GM20000 (cell line): ENCODE measurements at regions not wholly inside any gene's neighbourhood (a gene's known extent, or its start where the extent isn't known, plus 50 kb on each side); places are given as distances from the start of the nearest gene placed in this dataset.
A peak's percentile ranks its signal among the peaks of the same experiment; 100 is the strongest.

Experiments
- DNase-seq: peaks from one replicate; pipeline ENCODE4 v3.0.0; 2012; ENCODE audit warnings: low spot score
- TF ChIP-seq, protein P1 (sequence below): IDR thresholded peaks from 2 replicates; pipeline ENCODE4 v1.5.1; 2012; ENCODE audit warnings: mild to moderate bottlenecking, control low read depth; ENCODE audit errors: extremely low read depth, missing control alignments

DNA sequence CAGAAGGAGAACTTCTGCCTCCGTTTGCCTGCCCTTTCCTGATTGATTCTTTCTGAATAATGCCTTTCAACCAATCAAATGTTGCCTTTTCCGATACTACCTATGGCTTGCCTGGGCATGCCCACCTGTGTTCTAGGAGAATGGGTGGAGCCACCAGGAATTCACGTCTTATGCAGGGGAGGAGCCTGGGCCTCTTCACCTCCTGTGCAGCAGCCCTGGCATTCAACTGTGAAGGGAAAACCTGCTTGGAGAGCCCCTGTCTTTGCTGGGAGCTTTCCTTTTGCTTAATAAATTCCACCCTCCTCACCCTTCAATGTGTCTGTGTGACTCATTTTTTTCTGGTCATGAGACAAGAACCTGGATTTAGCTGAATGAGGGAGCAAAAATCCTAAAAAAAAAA is 730.7 kb downstream of the UQCRFS1 start:
- DNase-seq, result no peak
- TF ChIP-seq, protein P1, sequence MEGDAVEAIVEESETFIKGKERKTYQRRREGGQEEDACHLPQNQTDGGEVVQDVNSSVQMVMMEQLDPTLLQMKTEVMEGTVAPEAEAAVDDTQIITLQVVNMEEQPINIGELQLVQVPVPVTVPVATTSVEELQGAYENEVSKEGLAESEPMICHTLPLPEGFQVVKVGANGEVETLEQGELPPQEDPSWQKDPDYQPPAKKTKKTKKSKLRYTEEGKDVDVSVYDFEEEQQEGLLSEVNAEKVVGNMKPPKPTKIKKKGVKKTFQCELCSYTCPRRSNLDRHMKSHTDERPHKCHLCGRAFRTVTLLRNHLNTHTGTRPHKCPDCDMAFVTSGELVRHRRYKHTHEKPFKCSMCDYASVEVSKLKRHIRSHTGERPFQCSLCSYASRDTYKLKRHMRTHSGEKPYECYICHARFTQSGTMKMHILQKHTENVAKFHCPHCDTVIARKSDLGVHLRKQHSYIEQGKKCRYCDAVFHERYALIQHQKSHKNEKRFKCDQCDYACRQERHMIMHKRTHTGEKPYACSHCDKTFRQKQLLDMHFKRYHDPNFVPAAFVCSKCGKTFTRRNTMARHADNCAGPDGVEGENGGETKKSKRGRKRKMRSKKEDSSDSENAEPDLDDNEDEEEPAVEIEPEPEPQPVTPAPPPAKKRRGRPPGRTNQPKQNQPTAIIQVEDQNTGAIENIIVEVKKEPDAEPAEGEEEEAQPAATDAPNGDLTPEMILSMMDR, result no peak

DNA sequence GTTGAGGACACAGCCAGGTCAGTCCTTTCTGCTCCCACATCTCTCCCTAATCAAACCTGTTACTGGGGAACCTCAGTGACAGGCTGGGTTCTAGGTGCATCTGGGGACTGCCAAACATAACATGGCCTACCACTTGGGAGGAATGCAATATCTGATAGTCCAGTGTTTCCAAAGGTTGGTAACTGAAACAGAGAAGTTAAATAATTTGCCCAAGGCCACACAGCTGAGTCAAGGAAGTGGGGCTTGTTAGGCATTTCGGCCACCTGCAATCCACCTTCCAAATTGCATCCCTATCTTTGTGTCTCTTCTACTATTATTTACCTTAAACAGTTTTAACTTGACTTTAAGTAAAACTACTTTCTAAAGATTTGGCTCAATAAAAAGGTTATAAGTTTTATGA is 731.3 kb downstream of the UQCRFS1 start:
- no peak for DNase-seq
- TF ChIP-seq, protein P1, result no peak

DNA sequence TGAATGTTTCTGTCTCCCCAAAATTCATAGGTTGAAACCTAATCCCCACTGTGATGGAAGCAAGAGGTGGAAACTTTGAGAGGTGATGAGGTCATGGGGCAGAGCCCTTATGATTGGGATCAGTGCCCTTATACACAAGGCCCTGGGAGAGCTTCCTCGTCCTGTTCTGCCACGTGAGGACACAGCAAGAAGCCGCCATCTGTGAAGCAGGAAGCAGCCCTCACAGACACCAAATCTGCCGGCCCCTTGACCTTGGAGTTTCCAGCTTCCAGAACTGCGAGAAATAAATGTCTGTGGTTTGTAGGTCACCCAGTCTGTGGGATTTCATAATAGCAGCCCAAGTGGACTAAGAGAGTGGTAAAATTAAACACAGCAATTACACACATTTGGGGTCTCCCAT is 737.4 kb downstream of the UQCRFS1 start:
- TF ChIP-seq, protein P1, result no peak
- DNase-seq, result no peak

GRCh38 chr19:28472843-28473242 is 740.1 kb downstream of the UQCRFS1 start:
- DNase-seq, result no peak
- TF ChIP-seq, protein P1, result no peak

DNA sequence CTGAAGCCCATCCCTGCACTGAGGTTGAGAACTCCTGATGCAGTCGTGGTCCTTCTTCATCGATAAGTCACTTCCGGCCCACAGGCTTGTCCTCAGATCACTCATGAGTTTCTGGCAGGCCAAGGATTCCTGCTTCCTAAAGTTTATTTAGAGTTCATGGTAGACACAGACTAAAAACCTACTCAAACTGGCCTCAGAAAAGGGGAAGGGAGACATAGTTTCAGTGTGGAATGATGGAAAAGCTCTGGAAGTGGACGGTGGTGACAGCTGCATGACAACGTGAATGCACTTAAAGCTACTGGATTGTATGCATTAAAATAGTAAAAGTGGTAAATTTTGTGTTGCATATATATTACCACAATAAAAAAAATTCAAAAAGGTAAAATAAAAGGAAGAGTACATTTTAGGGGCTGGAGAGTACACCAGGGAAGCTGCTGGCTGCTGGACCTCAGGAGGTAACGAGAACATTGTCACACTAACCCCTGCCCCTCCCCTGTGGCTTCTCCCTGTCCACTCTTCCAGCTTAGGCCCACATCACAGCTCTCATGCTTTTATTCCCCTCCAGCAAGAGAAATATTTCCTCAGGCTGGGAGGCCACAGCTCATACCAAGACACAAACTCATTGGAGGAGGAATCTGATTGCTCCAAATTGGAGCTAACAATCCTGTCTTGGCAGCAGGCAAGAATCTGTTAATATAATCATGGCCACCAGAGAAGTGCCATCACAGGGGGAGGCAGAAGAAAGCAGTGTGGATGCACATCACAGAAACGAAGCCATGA is 741.0 kb downstream of the UQCRFS1 start:
- DNase-seq, result no peak
- TF ChIP-seq, protein P1, result no peak

DNA sequence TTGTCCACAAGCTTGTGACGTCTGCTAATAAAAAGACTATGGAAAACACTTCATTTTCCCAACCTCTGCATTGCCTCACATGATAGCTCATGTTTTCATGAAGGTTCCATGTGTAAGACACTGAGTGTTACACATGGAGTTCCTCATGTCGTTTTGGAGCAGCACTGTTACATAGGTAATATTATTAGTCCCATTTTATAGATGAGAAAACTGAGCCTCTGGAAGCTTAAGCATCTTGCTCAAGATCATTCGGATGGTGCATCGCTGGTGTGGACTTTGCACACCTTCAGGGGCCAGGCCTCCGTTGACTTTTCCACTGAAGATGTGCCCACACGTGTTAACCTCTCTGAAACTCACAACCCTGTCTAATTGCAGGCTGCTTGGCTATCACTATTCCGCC is 743.4 kb downstream of the UQCRFS1 start:
- DNase-seq, result no peak
- TF ChIP-seq, protein P1, result no peak

DNA sequence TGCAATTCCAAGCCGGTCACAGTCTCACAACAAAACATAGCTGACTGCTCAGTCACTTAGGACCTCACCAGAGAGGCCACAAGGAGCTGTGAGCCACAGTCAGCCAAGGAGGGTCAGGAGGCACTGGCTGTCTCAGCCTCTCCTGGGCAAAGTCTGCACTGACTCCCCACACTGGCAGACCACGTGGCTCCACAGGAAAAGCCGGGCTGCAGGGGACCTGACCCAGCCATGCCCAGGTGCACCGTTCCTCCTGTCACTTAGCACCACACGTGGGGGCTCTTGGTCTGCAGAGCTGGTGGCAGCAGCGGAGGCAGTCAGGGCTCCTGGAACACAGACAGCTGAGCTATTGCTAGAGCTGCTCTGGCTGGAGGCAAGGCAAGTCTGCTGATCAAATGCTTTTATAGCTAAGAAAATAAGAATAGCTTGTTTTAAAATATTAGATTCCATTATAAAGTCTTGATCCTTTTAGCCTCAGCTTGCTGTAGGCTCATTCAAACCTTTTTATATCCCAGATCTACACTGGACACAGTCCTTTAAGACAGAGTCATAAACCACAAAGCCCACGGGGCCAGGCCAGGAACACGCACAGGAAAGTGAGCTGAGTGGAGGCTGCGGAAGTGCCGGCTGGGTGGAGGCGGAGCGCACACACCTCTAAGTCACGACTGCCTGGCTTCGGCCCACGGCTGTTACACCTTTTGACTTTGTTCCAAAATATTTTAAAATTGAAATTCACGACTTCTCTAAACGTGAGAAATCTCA is 744.1 kb downstream of the UQCRFS1 start:
- no peak for DNase-seq
- TF ChIP-seq, protein P1, result peak; percentile 3
